Uterus (tissue), 2 donors: ENCODE measurements at regions not wholly inside any gene's neighbourhood (a gene's known extent, or its start where the extent isn't known, plus 50 kb on each side); places are given as distances from the start of the nearest gene placed in this dataset.

ENCODE experiments used
- POLR2A ChIP-seq, 2 donors: fragments of 450-650 bp; IDR thresholded peaks; one replicate each; pipeline ENCODE4 v1.6.1; 2016; ENCODE audit warnings: antibody characterized with exemption in 2 of 2, mild to moderate bottlenecking in 1 of 2, moderate library complexity in 1 of 2
- TF ChIP-seq, protein P1 (sequence below), 4 experiments: fragments of 200-600 bp in 2 of 4; fragments of 450-650 bp in 2 of 4; sonication (generic) in 2 of 4; IDR thresholded peaks; one replicate each; pipeline ENCODE4 v1.5.1; 2016 to 2019; ENCODE audit warnings: antibody characterized with exemption in 4 of 4, mild to moderate bottlenecking in 2 of 4, moderate library complexity in 1 of 4

DNA sequence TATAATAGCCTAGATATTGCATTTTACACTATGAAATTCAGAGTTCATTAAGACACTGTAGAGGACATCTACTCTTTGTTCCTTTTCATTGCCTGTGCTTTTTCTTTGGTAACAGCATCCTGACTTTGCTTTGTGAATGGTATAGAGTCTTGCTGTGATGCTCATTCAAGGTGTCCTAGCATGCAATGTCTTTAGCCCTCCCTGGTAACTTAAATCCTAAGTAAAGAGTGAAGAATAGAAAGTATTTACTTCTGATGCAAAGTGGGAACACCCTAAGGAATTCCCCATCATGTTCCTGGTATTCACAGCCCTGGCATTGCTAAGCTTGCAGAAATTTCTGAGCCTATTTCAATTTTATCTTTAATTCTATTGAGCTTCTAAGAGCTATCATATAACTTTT is 400.1 kb downstream of the FAT4 start:
- TF ChIP-seq, protein P1, sequence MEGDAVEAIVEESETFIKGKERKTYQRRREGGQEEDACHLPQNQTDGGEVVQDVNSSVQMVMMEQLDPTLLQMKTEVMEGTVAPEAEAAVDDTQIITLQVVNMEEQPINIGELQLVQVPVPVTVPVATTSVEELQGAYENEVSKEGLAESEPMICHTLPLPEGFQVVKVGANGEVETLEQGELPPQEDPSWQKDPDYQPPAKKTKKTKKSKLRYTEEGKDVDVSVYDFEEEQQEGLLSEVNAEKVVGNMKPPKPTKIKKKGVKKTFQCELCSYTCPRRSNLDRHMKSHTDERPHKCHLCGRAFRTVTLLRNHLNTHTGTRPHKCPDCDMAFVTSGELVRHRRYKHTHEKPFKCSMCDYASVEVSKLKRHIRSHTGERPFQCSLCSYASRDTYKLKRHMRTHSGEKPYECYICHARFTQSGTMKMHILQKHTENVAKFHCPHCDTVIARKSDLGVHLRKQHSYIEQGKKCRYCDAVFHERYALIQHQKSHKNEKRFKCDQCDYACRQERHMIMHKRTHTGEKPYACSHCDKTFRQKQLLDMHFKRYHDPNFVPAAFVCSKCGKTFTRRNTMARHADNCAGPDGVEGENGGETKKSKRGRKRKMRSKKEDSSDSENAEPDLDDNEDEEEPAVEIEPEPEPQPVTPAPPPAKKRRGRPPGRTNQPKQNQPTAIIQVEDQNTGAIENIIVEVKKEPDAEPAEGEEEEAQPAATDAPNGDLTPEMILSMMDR (IDR thresholded peaks at IDR 0.05): no peak
- no peak for TF ChIP-seq POLR2A (IDR thresholded peaks at IDR 0.05)
